ENCODE measurements at regions not wholly inside any gene's neighbourhood (a gene's known extent, or its start where the extent isn't known, plus 50 kb on each side); places are given as distances from the start of the nearest gene placed in this dataset.

GRCh38 chr9:28267351-28267750 is 694.1 kb upstream of the C9orf72 start:
- TF ChIP-seq CTCF (IDR thresholded peaks at IDR 0.05) (no peak), POLR2A (IDR thresholded peaks at IDR 0.05) (no peak)

All from right lobe of liver (tissue), 4 donors.